OCI-LY3 (cell line): ENCODE measurements at regions not wholly inside any gene's neighbourhood (a gene's known extent, or its start where the extent isn't known, plus 50 kb on each side); places are given as distances from the start of the nearest gene placed in this dataset.
A peak's percentile ranks its signal among the peaks of the same experiment; 100 is the strongest.

ENCODE experiments used
- H2AFZ ChIP-seq: fragments of 200-600, 300-600 bp; shearing (Covaris generic); 2 replicates; pipeline ENCODE4 v1.6.0; 2014; ENCODE audit warnings: antibody characterized with exemption, low read depth, low read length
- H3K27ac ChIP-seq: fragments of 200-600, 300-600 bp; sonication (generic); 2 replicates; pipeline ENCODE4 v1.5.1; 2014; ENCODE audit warnings: mild to moderate bottlenecking, low read length, moderate library complexity, mixed read lengths
- H3K27me3 ChIP-seq: fragments of 200-600, 300-600 bp; sonication (generic); 2 replicates; pipeline ENCODE4 v1.6.1; 2014; ENCODE audit warnings: low read depth, low read length, mixed read lengths
- H3K36me3 ChIP-seq: fragments of 200-600, 300-600 bp; sonication (generic); replicated peaks from 2 replicates; pipeline ENCODE3; 2014; ENCODE audit warnings: low read depth, low read length, mixed read lengths
- H3K4me1 ChIP-seq: fragments of 300-600, 200-600 bp; sonication (generic); 2 replicates; pipeline ENCODE4 v1.6.1; 2014; ENCODE audit warnings: low read length, mixed read lengths
- H3K4me2 ChIP-seq: fragments of 200-600, 300-600 bp; sonication (generic); 2 replicates; pipeline ENCODE4 v1.6.1; 2014; ENCODE audit warnings: low read length, mixed read lengths
- H3K4me3 ChIP-seq: fragments of 300-600, 200-600 bp; sonication (generic); 2 replicates; pipeline ENCODE4 v1.5.1; 2014; ENCODE audit warnings: antibody characterized with exemption, mild to moderate bottlenecking, low read length, moderate library complexity
- H3K79me2 ChIP-seq: fragments of 300-600, 200-600 bp; shearing (Covaris generic); 2 replicates; pipeline ENCODE4 v1.6.1; 2014; ENCODE audit warnings: mild to moderate bottlenecking, low read length, mixed read lengths
- H3K9ac ChIP-seq: fragments of 300-600, 200-600 bp; shearing (Covaris generic); 2 replicates; pipeline ENCODE4 v1.6.0; 2014; ENCODE audit warnings: mild to moderate bottlenecking, low read length, moderate library complexity
- H3K9me3 ChIP-seq: fragments of 200-600, 300-600 bp; shearing (Covaris generic); 2 replicates; pipeline ENCODE4 v1.6.1; 2014; ENCODE audit warnings: low read length, mixed read lengths; ENCODE audit not compliant: insufficient read depth
- H4K20me1 ChIP-seq: fragments of 200-600, 300-600 bp; sonication (generic); 2 replicates; pipeline ENCODE4 v1.6.1; 2016; ENCODE audit warnings: low read length, mixed read lengths; ENCODE audit not compliant: insufficient read depth
- CTCF ChIP-seq: fragments of 200-600, 300-600 bp; sonication (generic); IDR thresholded peaks from 2 replicates; pipeline ENCODE4 v1.5.1; 2014; ENCODE audit warnings: antibody characterized with exemption, low read length, low read depth
- EZH2phosphoT487 ChIP-seq: fragments of 200-600 bp; shearing (Covaris generic); IDR thresholded peaks from 2 replicates; pipeline ENCODE4 v1.6.1; 2018; ENCODE audit warnings: antibody characterized with exemption, mixed run types, low read depth

- TF ChIP-seq EZH2phosphoT487 (no peak), CTCF (no peak)
- no peaks in the 10 kb centered on the region for H3K27me3 ChIP-seq
Observed at GRCh38 chr6:140059947-140060346, 685.5 kb upstream of the CITED2 start.

GRCh38 chr6:140058863-140059262 lies 684.4 kb upstream of the CITED2 start:
- Histone ChIP-seq H3K36me3 (no peaks in the 10 kb centered on the region), H3K4me1 (no peaks in the 10 kb centered on the region), H3K79me2 (no peaks in the 10 kb centered on the region), H3K27me3 (no peaks in the 10 kb centered on the region), H2AFZ (no peak overlapping the region), H4K20me1 (no peaks in the 10 kb centered on the region), H3K4me3 (no peak overlapping the region), H3K27ac (no peak overlapping the region), H3K9me3 (no peaks in the 10 kb centered on the region), H3K9ac (no peak overlapping the region), H3K4me2 (no peak overlapping the region)
- TF ChIP-seq CTCF (no peak), EZH2phosphoT487 (no peak)

More at GRCh38 chr6:140059947-140060346, 685.5 kb upstream of the CITED2 start:
- Histone ChIP-seq H3K36me3 (no peaks in the 10 kb centered on the region), H3K79me2 (no peaks in the 10 kb centered on the region), H3K27ac (no peak overlapping the region), H3K4me2 (no peak overlapping the region), H3K4me1 (no peaks in the 10 kb centered on the region), H3K4me3 (no peak overlapping the region), H3K9me3 (no peaks in the 10 kb centered on the region), H3K9ac (no peak overlapping the region), H4K20me1 (no peaks in the 10 kb centered on the region), H2AFZ (no peak overlapping the region)

DNA sequence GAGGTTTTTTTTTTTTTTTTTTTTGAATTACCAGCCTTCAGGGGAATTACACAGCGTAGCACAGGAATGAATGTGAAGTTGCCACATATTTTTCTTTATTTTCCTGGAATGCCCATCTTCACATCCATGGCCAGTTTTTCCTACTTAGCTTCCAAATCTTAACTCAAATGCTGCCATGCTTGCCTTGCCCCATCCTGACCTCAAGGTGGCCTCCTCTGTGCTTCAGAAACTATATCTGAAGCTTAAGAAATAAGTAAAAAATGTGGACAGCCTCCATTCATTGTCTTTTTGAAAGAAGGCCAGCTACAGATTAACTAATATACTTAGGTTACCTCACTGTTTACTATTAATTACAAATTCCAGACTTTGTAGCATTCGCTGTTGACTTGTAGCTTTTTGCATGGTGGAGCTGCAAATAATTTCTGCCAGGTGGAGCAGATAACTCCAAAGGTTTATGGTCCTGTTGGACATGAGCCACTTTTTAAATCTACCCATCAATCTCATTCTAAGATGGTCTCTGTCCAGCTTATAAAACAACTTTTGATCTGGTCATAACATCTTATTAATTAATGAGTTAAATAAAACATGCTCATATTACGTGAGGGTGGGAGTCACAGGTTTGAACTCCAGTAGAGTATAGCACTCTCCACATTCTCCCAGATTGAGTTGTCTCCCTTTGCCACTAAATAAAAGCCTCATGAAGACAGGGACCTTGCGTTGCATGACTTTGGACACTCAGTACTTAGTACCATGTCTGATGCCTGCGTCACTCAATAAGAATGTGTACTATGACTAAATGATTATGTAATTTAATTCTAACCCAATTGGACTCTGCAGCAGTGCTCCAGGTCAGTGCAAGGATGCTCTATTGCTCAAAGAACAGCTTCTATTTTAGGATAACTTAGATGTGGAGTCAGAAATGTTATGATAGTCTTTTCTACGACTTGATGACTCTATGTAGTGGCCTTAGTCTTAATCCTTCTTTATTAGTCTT lies 678.6 kb upstream of the CITED2 start:
- Histone ChIP-seq H3K9me3 (no peaks in the 10 kb centered on the region), H3K27me3 (no peaks in the 10 kb centered on the region), H3K4me1 (no peaks in the 10 kb centered on the region), H3K4me2 (no peak overlapping the region), H3K9ac (no peak overlapping the region), H3K79me2 (no peaks in the 10 kb centered on the region), H3K4me3 (no peak overlapping the region), H2AFZ (no peak overlapping the region), H3K27ac (no peak overlapping the region), H4K20me1 (no peaks in the 10 kb centered on the region), H3K36me3 (no peaks in the 10 kb centered on the region)
- no peak for TF ChIP-seq EZH2phosphoT487
- TF ChIP-seq CTCF: peak; percentile 43

DNA sequence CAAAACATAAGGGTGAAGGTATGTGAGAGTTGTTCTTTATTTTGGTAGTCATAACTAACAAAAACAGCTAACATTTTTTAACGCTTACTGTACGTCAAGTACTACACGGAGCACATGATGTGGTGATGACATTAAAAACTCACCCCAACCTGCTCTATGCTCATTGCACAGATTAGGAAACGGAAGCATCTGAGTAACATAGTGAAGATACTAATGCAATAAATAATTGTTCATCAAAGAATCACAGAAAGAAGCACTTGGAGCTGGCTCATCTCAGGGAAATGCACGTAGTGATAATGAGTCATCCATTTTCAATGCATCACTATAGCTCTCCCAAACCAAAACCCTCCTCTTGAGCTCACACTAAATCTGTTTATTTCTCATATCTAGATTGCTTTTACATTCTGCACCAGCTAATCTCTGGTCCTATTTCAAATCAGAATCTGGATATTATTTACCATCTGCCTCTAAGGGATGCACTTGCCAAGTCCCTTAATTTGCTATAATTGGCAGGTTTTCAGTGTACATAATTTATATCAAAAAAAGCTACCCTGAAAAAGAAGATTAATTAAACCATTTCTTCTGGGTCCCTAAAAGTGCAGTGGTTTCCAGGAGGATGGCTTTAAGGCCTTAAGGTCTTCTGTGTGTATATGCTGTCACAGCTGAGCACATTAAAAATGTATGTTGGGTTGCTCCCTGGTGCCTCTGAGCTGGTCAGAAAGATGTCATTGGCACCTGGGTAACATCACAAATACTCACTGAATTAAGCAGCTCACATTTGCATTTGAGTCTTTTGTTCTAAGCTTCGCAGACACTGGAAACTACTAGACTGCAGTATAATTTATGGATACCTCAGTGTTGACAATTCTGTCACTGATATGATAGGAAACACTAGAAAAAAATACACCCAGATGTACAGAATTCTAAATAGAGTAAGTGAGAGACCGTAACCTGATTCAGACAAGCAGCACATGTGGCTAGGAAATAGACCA lies 677.4 kb upstream of the CITED2 start:
- Histone ChIP-seq H3K27ac (no peak overlapping the region), H3K27me3 (no peaks in the 10 kb centered on the region), H3K4me3 (no peak overlapping the region), H3K4me1 (no peaks in the 10 kb centered on the region), H3K4me2 (no peak overlapping the region), H3K79me2 (no peaks in the 10 kb centered on the region), H3K36me3 (no peaks in the 10 kb centered on the region), H3K9me3 (no peaks in the 10 kb centered on the region), H3K9ac (no peak overlapping the region), H2AFZ (no peak overlapping the region), H4K20me1 (no peaks in the 10 kb centered on the region)
- TF ChIP-seq EZH2phosphoT487: no peak
- TF ChIP-seq CTCF: no peak
